GM12874 (cell line): ENCODE measurements at regions not wholly inside any gene's neighbourhood (a gene's known extent, or its start where the extent isn't known, plus 50 kb on each side); places are given as distances from the start of the nearest gene placed in this dataset.

Experiments
- TF ChIP-seq, protein P1 (sequence below): IDR thresholded peaks from 2 replicates; pipeline ENCODE4 v1.5.1; 2011; ENCODE audit warnings: low read depth, mild to moderate bottlenecking, control low read depth, low read length, moderate library complexity; ENCODE audit not compliant: insufficient read depth

DNA sequence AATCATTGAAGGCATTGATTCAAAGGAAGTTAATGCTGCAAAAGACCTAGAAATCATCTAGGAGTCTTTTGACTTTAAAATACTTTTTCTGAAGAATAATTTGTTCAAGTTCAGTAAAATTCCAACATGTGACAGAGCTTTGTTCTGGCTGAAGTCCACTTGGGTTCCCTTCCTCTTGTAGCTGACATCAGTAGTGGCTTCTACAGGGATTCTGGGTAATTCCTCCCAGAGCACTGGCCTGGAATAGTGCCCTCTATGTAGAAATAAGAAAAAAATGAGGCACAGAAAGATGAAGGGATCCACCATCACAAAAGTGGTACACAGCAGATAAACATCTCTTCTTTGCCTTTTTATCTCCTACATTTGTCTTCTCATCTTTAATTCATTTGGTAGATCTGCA is 548.1 kb downstream of the LTN1 start:
- TF ChIP-seq, protein P1, sequence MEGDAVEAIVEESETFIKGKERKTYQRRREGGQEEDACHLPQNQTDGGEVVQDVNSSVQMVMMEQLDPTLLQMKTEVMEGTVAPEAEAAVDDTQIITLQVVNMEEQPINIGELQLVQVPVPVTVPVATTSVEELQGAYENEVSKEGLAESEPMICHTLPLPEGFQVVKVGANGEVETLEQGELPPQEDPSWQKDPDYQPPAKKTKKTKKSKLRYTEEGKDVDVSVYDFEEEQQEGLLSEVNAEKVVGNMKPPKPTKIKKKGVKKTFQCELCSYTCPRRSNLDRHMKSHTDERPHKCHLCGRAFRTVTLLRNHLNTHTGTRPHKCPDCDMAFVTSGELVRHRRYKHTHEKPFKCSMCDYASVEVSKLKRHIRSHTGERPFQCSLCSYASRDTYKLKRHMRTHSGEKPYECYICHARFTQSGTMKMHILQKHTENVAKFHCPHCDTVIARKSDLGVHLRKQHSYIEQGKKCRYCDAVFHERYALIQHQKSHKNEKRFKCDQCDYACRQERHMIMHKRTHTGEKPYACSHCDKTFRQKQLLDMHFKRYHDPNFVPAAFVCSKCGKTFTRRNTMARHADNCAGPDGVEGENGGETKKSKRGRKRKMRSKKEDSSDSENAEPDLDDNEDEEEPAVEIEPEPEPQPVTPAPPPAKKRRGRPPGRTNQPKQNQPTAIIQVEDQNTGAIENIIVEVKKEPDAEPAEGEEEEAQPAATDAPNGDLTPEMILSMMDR, result no peak

- TF ChIP-seq, protein P1, result no peak
Measured at GRCh38 chr21:28444111-28444510, 548.6 kb downstream of the LTN1 start.

DNA sequence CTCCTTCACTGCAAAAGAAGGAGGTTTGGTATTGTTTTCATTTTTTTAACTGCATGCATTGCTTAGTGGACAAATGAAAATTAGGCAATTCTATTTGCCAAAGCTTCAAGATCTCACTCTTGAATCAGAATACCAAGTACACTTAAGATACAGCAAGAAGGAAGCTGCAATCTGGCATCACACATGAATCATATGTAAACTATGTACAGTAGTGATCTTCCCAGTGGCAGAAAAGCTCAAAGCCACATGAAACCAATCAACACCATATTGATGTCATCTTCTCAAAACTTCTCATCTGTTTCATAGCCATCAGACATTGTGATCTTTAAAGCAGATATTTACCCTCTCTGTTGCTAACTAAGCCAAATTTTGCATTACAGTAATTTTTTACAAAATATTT is 550.1 kb downstream of the LTN1 start:
- TF ChIP-seq, protein P1, result no peak

GRCh38 chr21:28442085-28442484 is 550.6 kb downstream of the LTN1 start:
- TF ChIP-seq, protein P1, result no peak

DNA sequence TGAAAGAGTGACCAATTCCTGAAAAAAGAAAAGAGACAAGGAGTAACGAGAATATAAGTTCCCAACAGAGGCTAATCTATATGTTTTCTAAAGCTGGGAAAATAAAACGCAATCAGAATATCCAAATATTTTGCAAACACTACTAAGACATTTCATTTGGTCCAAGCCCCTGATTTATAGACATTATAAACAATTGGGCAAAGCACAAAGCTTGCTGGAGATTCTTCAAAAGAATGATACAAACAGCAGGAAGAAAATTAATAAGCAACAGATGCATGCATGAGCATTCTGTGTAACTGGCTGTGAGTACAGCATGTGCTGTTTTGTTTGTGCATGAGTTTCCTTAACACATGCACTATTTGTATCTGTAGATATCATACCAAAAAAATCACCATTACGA is 552.9 kb downstream of the LTN1 start:
- TF ChIP-seq, protein P1, result no peak

DNA sequence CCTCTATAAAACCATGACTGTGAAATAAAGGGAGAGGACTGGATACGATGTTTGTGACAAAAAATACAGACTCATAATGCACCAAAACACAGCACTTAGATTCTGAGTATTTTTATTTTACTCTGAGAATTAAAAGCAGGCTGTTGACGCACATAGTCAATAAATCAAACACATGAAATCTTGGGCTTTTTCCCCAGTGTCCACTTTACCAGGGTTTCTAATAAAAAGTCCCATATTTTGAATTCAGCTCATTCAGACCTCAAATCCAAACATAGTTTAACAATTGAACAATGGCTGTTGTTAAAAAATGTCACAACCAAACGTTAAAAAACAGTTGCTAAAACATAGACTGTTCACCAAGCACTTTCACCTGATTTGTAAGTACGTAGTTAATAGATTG is 553.4 kb downstream of the LTN1 start:
- TF ChIP-seq, protein P1, result no peak

DNA sequence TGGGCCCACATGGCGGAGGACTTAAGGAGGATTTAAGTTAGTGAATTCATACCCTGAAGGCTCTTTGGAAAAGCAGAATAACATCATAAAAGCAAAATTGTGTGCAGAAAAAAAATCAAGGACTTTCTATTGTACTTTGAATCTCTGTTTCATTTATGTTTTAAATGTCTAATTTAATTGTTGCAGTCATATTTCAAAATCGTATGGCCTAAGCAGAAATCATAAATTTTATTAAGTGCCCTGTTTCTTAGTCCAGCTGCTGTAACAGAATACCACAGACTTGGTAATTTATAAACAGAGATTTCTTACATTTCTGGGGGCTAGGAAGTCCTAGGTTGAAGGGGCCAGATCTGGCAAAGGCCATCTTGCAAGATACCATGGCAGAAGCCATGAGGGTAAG is 555.6 kb downstream of the LTN1 start:
- TF ChIP-seq, protein P1, result no peak
